ENCODE measurements at regions not wholly inside any gene's neighbourhood (a gene's known extent, or its start where the extent isn't known, plus 50 kb on each side); places are given as distances from the start of the nearest gene placed in this dataset.

GRCh38 chr20:39890697-39891096 lies 798.3 kb downstream of the MAFB start:
- no peak for DNase-seq

GRCh38 chr20:39888310-39888709 lies 800.7 kb downstream of the MAFB start:
- DNase-seq = no peak

DNA sequence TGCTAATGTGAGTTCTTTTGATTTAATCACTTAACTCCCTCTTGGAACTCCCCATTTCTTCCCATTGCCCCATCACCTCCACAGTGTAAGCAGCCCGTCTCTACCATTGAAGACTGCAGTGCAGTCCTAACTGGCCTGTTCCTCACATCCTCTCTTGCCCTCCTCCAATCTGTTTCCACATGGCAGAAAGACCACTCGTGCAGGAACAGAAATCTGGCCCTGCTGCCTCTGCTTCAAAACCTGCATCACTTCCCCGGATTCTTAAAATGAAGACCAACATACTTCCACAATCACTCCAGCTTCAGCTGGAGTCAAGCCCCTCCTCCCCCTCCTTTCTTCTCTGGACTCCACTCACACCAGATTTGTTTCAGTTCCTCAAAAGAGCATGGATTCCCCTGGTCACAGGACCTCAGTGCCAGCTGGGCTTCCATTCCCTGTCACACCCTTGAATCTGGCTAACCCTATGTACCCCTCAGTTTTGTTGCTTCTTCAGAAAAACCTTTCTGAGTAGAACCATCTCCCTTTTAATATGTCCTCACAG lies 802.3 kb downstream of the MAFB start:
- DNase-seq = no peak

GRCh38 chr20:39885975-39886649 lies 802.9 kb downstream of the MAFB start:
- DNase-seq = no peak

GRCh38 chr20:39882806-39883205 lies 806.2 kb downstream of the MAFB start:
- no peak for DNase-seq

- no peak for DNase-seq
Measured at GRCh38 chr20:39880890-39881289, 808.1 kb downstream of the MAFB start.

- DNase-seq = no peak
Measured at GRCh38 chr20:39879296-39879695, 809.7 kb downstream of the MAFB start.

- no peak for DNase-seq
Measured at GRCh38 chr20:39878809-39879208, 810.2 kb downstream of the MAFB start.

GRCh38 chr20:39878320-39878719 lies 810.7 kb downstream of the MAFB start:
- DNase-seq = no peak

GRCh38 chr20:39877788-39878187 lies 811.2 kb downstream of the MAFB start:
- no peak for DNase-seq

DNA sequence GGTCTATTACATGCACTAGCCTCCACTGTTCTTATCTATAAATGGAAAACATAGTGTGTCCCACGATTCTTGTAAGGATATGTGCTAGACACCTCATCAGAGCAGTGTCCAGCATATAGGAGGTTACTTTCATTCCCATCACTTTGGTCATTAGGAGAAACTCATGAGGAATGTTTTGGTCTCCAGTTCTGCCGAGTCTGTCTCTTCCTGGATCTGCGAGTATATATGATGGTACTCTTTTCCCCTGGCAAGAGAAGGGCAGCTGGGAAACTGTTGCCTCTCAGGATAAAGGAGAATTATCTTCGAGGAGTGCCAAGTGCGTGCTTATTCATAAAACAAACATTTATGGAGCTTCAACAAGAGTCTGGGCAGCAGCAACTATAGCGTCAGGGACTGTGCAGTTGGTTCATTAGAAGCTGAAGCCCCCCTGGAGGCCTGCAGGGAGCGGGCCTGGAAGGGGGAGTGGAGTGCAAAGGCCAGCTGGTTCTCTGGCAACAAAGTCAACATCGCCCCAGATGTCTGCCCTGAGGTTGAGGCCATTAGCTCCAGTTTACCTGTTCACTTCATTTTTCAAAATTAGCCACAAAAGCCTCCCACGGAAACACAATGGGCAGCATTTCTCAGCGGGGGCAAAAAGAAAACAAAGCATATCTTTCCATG lies 811.9 kb downstream of the MAFB start:
- DNase-seq = no peak

GRCh38 chr20:39875492-39876110 lies 813.4 kb downstream of the MAFB start:
- no peak for DNase-seq

GRCh38 chr20:39874049-39874893 lies 814.8 kb downstream of the MAFB start:
- no peak for DNase-seq

DNA sequence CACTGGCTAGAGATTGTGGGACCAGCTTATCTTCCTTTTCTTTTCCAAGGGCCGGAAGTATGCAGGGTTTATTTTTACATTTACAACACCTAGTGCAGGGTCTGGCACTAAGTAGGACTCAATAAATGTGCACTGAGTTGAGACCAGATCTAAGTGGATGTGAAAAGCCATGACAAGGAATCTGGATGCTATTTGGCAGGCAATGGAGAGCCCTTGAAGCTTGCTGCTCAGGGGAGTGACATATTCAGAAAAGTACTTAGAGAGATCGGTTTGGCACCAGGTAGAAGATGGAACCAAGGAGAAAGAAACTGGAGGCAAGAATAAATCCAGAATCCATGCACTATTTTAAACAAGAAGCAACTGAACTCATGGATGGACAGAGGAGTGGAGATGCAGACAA lies 815.8 kb downstream of the MAFB start:
- DNase-seq = no peak

- DNase-seq = no peak
Measured at GRCh38 chr20:39871013-39871412, 818.0 kb downstream of the MAFB start.

DNA sequence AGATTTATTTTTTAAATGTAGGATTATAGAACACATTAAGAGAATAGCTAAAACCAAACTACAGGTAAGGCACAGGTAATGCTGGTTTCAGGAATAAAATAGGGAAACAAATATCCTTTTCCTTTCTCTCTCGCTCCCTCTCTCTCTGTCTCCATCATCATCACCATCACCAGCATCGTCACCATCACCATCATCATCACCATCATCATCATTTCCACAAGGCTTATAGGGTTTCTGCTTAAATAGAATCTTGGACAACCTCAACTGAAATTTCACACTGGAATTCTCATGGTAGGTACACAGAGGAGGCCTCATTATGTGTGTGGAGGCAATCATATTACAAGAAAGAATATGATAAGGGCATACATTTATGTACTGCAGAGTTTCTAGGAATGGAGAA lies 823.6 kb downstream of the MAFB start:
- no peak for DNase-seq

DNA sequence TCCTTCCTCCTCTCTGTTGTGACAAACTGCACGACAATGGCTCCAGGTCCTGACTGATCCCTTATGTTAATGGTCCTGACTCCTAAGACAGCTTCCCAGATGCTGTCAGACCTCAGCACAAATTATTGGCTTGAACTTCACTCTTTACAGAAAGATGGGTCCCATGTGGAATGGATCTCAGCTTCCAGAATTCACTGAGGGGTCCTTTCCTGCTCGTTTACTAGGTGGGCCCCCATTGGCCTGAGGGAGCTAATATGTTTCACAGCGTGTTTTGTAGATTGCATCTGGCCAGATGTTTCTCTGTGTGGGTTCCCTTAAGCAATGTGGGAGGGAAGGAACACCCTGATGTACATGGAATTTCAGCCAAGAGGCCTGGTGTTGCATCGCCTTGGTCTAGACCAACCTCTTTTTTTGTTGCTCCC lies 826.6 kb downstream of the MAFB start:
- no peak for DNase-seq

GRCh38 chr20:39861381-39861780 lies 827.7 kb downstream of the MAFB start:
- no peak for DNase-seq

DNA sequence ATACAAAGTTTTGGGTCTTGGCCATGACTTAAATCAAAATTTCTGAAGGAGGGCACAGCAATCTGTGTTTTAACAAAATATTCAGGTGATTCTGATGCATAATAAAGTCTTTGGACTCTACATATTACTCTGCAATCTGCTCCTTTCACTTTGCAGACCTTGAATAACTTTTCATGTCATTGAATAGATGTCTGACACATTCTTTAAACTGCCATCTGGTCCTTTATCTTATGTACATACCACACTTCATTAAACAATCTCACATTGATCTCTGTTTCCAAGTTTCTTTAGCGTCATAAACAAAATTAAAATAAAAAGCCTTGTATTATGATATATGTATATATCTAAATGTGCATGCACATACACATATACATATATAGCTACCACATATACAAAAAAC lies 831.2 kb downstream of the MAFB start:
- DNase-seq = no peak

DNA sequence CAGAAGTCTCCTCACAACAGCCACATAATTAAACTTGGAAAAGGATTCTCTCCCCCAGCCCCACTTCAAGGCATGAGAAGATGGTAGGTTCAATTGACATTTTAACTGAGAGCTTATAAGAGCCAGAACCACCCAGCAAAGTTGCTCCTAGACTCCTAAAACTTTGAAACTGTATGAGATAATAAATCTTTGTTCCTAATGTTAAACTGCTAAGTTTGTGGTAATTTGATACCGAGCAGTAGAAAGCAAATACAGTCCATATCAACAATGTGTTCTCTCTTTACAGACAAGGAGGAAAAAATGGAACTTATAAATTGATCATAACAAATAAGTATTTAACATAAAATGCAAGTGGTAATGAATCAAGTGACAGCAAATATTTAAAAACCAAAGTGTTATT lies 831.8 kb downstream of the MAFB start:
- DNase-seq = no peak

GRCh38 chr20:39855799-39856198 lies 833.2 kb downstream of the MAFB start:
- no peak for DNase-seq

DNA sequence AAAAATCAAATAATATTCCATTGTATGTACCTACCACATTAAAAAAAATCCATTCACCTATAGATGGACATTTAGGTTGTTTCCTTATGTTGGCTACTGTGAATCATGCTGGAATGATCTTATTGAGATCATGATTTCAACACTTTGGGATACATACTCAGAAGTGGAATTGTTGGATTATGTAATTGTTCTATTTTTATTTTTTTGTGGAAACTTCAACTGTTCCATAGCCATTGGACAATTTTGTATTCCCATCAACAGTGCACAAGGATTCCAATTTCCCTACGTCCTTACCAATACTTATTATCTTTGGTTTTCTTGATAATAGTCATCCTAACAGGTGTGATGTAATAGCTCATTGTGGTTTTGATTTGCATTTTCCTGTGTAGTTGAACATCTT lies 834.0 kb downstream of the MAFB start:
- no peak for DNase-seq

- DNase-seq = no peak
Measured at GRCh38 chr20:39853636-39854035, 835.4 kb downstream of the MAFB start.
